EL (cell line): ENCODE measurements at regions not wholly inside any gene's neighbourhood (a gene's known extent, or its start where the extent isn't known, plus 50 kb on each side); places are given as distances from the start of the nearest gene placed in this dataset.

Experiments
- DNase-seq: peaks from one replicate; pipeline ENCODE4 v3.0.0-alpha.2; 2016

DNA sequence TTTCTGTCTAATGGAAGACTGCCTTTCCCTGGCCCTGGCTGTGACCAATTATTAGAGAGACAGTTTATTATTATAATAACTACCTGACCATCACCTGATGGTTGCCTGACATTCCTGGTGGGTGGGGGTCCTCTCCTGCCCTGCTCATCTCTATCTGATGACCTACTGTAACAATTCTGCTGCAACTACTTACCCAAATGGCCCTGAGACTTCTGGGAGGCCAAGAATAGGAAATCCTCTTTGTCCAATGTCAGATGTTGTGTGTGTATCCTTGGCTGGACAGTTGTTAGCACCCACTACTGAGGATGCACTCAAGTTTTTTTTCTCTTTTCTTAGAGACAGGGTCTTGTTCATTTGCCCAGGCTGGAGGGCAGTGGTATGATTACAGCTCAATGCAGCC lies 110.3 kb downstream of the DDX1 start:
- no peak for DNase-seq

DNA sequence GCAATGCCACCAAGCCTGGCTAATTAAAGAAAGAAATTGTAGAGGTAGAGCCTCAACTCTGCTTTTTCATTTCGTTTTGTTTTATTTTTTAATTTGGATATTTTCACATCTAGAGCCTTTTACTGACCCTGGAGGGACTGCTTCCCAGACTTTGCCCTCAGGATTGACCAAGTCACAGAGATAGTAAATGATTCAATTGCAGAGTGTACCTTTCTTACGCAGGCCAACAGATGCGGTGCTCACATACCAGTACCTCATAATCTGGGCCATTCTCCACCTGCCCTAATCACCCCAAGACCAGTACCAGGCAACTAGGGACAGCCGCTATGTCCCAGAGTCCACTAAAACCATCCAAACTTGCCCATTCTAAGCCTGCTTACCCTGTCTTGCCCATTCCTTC lies 110.8 kb downstream of the DDX1 start:
- DNase-seq, result no peak

DNA sequence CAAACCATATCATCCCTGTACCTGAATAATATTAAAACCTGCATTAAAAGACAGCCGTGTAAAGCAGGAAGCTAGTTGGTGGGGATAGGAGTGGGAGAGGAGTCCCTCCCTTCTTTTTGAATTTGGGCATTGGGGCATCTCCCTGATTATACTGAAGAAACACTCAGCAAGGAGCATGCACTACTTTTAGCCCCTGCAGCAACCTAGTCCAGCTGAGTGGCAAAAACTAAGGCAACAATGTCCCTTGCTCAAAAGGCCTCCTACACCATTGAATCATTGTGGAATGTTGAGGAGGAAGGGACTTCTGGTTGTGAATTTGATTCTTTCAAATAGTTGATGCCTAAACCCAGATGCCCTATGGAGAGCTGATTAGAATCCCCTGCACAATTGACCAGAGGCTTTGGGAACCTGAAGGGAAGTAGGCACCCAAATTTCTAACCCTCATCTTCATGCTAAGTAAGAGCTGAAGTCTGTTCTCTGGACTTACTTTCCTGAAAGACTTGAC lies 111.7 kb downstream of the DDX1 start:
- no peak for DNase-seq

DNA sequence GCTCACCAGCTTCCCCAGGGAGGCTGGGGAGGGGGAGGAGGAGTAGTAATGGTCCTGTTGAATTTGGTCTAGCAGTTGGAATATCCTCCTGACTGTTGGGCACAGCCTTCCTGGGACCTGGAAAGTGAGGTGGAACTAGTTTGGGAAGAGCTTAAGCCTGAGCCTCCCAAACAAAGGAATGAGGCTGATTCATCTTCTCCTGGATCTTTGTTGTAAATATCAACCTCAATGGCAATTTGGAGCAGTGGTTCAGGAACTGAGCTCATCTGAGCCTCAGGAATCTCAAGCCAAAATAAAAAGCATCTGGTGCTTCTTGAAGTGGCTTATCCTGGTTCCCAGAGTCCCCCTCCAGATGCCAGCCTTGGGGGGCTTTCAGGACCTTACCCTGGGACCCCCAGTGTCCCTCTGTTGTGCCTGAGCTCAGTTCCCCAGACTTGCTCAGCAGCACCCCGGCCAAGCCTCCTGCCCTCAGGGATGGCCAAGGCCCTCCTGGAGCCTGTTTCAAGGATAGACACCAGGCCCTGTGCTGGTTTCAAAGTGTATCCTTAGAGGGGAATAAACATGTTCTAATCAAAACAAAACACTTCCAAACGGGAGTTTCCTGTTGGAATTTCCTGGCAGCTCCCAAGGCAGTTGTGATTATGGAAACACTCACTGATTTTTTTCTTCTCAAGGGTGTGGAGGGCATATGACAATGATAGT lies 112.6 kb downstream of the DDX1 start:
- no peak for DNase-seq

DNA sequence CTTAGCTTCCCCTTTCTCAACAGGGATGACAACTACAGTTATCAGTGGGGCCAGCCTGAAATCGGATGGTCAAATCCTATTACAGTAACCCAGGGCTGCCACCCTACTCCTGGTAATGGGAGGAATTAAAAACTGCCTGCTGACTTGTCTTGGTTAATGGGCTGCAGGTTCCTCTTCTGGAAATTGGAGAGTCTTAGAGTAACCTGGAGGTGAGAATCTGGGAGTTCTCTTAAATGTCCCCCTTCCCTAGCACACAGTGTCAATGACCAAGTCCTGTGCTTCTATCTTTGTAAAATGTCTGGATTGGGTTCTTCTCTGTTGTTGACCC lies 113.1 kb downstream of the DDX1 start:
- DNase-seq, result no peak

GRCh38 chr2:15705310-15705709 lies 113.6 kb downstream of the DDX1 start:
- no peak for DNase-seq

GRCh38 chr2:15705839-15706386 lies 114.2 kb downstream of the DDX1 start:
- DNase-seq, result no peak

DNA sequence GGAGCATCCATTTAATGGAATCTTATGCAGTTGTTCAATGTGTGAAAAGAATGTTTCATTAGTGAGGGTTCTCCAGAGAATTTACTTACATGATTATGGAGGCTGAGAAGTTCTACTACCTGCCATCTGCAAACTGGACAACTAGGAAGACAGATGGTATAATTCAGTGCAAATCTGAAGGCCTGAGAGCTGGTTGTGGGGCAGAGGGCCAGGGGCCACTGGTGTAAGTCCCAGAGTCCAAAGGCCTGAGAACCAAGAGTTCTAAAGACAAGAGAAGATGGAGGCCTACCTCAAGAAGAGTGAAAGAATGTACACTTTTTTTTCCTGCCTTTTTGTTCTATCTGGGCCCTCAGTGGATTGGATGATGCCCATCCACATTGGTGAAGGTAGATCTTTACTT lies 114.8 kb downstream of the DDX1 start:
- DNase-seq, result no peak

DNA sequence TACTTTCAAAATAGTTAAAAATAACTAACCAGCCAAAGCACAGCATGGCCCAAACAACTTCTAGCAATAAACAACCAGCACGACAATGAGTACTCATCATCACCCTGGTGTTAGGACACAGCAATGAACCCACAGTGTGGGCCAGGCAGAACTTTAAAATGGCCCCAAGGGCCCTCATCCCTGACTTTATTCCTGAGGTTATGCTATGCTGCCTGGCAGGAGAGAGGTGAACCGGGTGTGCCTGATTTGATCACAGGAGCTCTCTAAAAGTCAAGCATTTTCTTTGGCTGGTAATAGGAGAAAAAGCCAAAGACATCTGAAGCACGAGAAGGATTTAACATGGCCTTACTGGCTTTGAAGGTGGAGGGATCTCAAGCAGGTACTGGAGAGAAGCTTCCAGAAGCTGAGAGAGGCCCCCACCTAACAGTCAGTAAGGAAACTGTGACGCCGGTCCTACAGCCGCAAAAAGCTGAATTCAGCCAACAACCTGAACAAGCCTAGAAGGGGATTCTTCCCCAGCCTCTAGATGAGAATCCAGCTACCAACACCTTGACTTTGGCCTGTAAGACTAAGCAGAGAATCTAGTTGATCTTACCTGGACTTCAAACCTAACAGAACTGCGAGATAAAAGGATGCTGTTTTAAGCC lies 115.4 kb downstream of the DDX1 start:
- no peak for DNase-seq

DNA sequence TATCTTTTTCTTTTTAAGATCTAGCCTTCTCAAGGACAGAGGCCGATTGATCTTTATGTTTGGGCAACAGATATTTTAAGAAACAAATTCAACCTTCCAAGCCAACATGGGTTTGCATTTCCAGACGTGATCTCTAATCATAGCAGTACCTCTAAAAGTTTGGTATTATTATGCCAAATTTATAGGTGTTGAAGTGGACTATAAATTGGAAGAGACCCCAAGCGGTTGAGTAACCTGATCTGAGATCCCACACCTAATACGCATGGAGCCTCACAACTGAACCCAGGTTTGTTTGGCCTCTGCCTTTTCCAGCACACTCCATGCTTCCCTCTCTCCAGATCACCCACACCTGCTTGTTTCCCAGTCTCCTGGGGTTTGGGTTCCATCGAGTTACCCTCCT lies 116.5 kb downstream of the DDX1 start:
- DNase-seq, result no peak

DNA sequence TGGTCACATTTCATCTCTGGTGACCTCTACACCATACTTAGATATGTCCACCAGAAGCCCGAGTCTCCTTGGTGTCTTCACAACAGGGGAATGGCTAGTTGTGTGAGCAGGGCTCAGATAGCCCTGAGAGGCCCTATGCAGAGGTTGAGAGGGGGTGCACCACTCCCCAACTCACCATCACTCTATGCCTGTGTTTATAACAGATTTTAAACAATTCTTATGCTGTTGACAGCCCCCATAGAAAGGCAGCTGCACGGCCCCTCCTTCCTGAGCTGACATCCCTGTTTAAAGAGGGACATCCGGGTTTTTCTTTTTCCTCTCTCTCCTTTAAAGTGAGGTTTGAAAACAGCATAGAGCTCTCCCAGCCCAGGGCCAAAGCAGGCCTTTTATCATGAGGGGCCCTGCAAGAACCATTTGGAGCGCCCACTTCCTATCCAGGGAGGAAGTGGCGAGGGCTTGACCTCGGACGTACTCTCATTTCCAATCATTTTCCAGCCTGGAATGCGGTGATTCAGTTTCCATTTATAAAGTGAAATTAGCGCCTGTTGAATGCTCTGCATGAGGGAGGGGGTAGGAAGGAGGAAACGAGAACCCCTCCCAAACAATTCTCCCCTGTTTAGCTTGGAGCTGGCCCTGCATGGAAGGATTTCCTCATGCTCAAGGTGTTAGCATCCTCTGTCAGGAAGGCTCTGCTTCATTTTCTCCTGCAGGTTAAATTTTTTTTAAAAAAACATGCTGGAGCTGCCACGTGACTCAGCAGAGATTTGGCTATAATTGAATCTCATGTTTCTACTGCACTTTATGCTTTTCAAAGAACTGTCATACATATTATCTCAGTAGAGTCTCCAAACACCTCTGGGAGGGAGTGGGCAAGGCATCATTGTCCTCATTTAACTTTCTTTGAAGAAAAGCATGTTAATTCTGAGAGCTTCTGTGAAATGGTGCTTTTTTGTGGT lies 117.5 kb downstream of the DDX1 start:
- no peak for DNase-seq

DNA sequence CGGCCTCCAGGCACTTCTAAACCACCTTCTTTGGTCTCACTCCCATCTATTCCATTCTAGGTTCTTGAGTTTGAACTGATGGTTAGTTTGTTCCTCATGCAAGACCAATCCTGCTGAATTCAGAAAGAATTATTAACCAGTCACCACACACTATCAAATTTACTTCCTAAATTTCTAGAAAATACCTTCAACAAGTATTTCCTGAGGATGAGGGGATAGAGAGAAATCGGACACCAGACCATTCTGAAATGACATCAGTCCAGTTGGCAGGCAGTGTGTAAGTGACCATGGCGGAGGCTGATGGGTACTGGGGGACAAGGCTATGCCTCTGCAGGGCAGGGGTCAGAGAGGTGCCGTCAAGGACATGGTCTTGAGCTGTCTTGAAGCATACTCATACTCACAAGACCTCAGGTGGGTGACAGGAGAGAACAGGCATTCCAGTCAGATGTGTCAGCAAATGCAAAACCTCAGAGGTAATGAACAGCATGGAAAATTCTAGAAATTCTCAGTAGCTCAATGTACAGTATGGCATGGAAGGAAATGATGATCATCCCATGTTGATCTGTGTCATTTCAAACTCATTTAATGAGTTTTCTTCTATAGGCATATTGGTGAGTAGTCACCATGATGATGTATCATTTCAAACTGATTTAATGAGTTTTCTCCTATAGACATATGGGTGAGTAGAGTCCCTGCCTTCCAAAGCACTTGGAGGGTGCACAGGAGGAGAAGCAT lies 119.6 kb downstream of the DDX1 start:
- no peak for DNase-seq

DNA sequence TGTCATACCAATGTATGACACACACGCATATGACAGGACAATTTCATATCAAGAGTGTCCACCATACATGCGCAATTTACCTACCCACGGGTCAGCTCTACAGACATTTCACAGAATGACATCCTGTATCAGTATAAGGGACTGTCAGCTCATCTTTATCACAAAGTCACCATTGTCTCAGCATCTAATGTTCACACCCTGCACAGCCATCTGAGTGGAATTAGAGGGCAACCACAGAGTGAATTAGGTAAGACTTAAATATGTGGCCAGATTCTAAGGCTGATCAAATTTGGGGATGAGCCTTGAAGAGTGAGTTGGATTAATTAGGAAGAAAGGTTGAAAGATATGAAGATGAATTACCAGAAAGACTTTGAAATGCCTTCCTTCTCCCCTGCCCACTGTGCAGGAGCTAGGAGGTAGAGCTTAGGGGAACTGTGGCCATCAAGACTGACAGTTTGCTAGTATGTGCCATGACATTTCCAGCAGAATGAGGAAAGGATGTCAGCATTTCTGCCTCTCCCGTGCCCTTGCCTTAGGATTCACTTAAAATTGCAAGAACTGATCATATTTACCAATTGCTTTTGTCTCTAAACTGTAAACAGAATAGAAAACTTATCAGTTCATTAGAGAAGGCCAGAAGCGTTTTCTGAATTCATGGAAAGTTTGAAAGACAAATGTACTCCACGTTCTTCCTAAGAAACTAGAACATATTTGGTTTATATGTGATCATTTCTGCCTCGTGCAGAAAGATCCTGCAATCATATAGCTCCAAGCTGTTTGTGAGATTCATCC lies 121.1 kb downstream of the DDX1 start:
- no peak for DNase-seq

DNA sequence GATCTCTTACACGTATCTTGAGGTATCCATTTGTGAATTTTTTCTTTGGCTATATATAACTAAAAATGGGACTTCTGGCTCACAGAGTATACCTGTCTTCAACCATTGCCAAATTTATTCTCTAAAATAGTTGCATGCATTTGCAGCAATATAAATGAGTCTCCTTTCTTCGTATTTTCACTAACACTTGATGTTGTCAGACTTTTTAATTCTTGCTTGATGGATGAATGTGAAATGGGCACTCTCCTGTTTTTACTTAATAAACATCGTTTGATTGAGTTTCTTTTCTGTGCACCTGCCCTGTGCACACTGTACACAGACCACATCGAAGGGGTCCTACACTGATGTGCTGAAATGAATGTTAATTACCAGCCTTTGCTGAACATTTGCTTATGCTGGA lies 121.8 kb downstream of the DDX1 start:
- no peak for DNase-seq

GRCh38 chr2:15714002-15714401 lies 122.3 kb downstream of the DDX1 start:
- DNase-seq, result no peak

DNA sequence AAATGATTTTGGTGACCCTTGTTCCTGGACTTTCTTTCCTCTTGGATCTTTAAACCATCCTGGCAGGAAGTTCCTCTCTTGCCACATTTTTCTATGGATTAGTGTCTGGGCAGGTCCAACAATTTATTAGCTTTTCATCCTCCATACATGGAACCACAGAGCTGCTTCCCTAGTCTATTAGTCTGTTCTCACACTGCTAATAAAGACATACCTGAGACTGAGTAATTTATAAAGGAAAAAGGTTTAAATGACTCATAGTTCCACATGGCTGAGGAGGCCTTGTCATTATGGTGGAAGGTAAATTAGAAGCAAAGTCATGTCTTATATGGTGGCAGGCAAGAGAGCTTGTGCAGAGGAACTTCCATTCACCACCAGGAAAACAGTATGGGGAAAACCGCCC lies 122.9 kb downstream of the DDX1 start:
- no peak for DNase-seq

GRCh38 chr2:15715596-15715995 lies 123.9 kb downstream of the DDX1 start:
- DNase-seq, result no peak

DNA sequence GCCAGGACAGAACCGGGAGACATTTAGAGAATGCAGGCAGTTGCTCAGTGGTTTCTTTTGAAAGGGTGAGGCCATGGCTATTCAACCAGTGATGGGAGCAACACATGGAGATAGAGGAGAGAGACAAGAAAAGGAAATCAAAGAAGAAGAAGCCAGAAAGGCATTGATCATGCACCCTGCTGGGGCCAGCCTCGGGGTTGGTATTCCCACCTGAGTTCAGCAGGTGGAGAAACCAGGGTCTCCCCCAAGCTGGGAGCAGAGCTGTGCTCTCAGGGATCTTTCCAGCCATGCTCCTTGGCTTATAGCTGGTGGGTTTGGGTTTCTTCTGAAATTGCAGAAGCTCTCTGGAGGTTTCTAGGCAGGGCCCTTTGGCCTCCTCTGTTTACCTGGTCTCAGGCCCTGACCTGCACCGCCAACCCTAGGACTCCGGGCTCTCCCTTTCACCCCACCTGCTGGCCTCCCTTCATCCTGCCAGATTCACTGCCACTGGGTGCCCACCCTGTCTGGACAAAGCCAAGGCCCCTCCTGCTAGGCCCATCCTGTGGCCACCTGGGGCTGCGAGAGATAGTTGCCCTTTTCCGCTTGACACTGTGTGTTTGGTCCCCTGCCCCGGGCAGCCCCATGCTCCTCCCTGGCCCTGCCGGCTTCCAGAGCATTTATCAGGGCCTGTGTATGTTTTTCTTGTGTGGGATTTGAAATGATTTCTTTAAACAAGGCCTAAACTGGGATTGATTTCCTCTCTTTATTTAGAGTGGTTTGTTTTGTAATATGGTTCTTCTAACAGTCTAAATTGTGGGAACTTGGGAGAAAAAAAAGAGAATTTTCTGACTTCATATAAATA lies 126.7 kb downstream of the DDX1 start:
- no peak for DNase-seq

DNA sequence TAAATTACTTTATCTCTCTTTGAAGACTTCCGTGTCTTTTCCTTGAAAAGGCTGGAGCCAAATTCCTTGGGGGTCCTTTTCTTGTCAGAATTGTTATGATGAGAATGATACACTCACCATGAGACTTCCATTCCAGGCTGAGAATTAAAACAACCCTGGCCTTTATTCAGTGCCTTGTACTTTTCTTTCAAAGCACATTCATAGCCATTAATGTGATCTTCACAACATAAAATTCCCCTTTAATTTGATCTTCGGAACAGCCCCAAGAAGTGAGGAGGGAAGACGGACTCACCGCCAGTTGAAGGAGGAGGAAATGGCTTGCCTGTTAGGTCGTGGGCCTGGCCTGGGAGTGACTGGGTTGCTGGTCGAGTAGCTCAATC lies 127.3 kb downstream of the DDX1 start:
- no peak for DNase-seq

GRCh38 chr2:15719566-15720313 lies 128.1 kb downstream of the DDX1 start:
- no peak for DNase-seq
